PC-9 (cell line): ENCODE measurements at regions not wholly inside any gene's neighbourhood (a gene's known extent, or its start where the extent isn't known, plus 50 kb on each side); places are given as distances from the start of the nearest gene placed in this dataset.

Experiments used
- BruUV-seq: library from RNA; stranded (reverse); fragments of 400-500 nt; replicated peaks from 2 replicates; lab custom pipeline; 2021; lab: Mats Ljungman, UMichigan
- CTCF ChIA-PET: fragments of 300-600 bp; sonication (Branson Sonifier 250); formaldehyde crosslinking; loops from one replicate; lab custom pipeline; 2022; ENCODE audit warnings: antibody characterized with exemption; lab: Charles Lee
- POLR2A ChIA-PET: fragments of 300-600 bp; sonication (Branson Sonifier 250); formaldehyde crosslinking; loops from one replicate; lab custom pipeline; 2022; ENCODE audit warnings: antibody characterized with exemption; ENCODE audit not compliant: unreplicated experiment; lab: Charles Lee
- DNase-seq, 2 experiments: peaks; one replicate each; pipeline versions ENCODE4 v3.0.0 to v3.0.0-alpha.2; 2015 to 2022; ENCODE audit warnings: mixed read lengths in 1 of 2
- H2AFZ ChIP-seq: fragments of 200-600 bp; sonication (generic); 2 replicates; pipeline ENCODE4 v1.8.1; 2017; ENCODE audit warnings: antibody characterized with exemption
- H3F3A ChIP-seq: fragments of 200-600 bp; sonication (generic); 2 replicates; pipeline ENCODE4 v1.8.1; 2017; ENCODE audit warnings: antibody characterized with exemption, mild to moderate bottlenecking, low read depth; ENCODE audit not compliant: insufficient read depth
- H3K27ac ChIP-seq: fragments of 200-600 bp; sonication (generic); 2 replicates; pipeline ENCODE4 v1.6.1; 2016; ENCODE audit warnings: mixed run types
- H3K27me3 ChIP-seq: fragments of 200-600 bp; sonication (generic); 2 replicates; pipeline ENCODE4 v1.6.1; 2016; ENCODE audit warnings: low read depth, mixed run types; ENCODE audit not compliant: insufficient read depth
- H3K36me3 ChIP-seq: fragments of 200-600 bp; sonication (generic); 2 replicates; pipeline ENCODE4 v1.6.1; 2016; ENCODE audit warnings: low read depth, mixed run types
- H3K4me1 ChIP-seq: fragments of 200-600 bp; sonication (generic); replicated peaks from 2 replicates; pipeline ENCODE4 v1.6.1; 2016; ENCODE audit warnings: mixed run types; ENCODE audit not compliant: insufficient read depth
- H3K4me2 ChIP-seq: fragments of 200-600 bp; sonication (generic); 2 replicates; pipeline ENCODE4 v1.6.1; 2017; ENCODE audit warnings: mixed run types
- H3K4me3 ChIP-seq: fragments of 200-600 bp; sonication (generic); 2 replicates; pipeline ENCODE4 v1.6.1; 2016; ENCODE audit warnings: mixed run types
- H3K79me2 ChIP-seq: fragments of 200-600 bp; sonication (generic); 2 replicates; pipeline ENCODE4 v1.6.1; 2017; ENCODE audit warnings: low read depth, mixed run types
- H3K9me2 ChIP-seq: fragments of 200-600 bp; sonication (generic); 2 replicates; pipeline ENCODE4 v1.8.1; 2017; ENCODE audit warnings: mild to moderate bottlenecking; ENCODE audit not compliant: insufficient read depth
- H3K9me3 ChIP-seq: fragments of 200-600 bp; sonication (generic); 2 replicates; pipeline ENCODE4 v1.8.1; 2016; ENCODE audit warnings: low read depth; ENCODE audit not compliant: insufficient read depth
- H4K20me1 ChIP-seq: fragments of 200-600 bp; sonication (generic); 2 replicates; pipeline ENCODE4 v1.8.1; 2017; ENCODE audit not compliant: insufficient read depth
- EZH2 ChIP-seq: fragments of 200-600 bp; sonication (generic); IDR thresholded peaks from 2 replicates; pipeline ENCODE4 v1.8.0; 2017; ENCODE audit warnings: antibody characterized with exemption, low read depth
- intact Hi-C: fragments of 100-400 bp; cut with micrococcal nuclease; formaldehyde crosslinking; loops from one replicate; pipeline ENCODE4 v1.10.0; 2022; ENCODE audit not compliant: unreplicated experiment
- TF ChIP-seq, protein P1 (sequence below): fragments of 200-600 bp; sonication (generic); conservative IDR thresholded peaks from 2 replicates; pipeline ENCODE4 v1.6.1; 2017; ENCODE audit warnings: mixed run types, antibody characterized with exemption, mild to moderate bottlenecking, moderate library complexity

DNA sequence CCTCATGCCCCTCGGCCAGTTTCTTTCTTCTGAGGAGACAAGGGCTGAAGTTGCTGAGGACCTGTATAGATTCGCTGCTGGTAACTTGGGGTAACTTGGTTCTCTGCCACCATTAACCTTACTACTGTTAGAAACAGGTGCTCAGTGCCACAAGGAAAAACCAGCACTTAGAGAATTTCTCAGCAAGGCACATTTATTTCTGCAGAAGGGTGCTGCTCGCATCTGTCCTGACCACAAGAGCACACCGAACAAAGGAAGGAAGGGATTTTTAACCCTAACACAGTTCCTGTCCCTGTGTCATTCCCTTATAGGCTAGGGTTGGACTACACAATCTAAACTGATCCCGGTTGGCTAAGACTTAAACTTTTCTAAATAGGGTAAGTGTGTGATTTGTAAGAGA lies 154.1 kb downstream of the SOCS6 start:
- H3K27ac ChIP-seq = no peak overlapping the region
- no peaks in the 10 kb centered on the region for H3K4me1 ChIP-seq
- H3K4me2 ChIP-seq = no peak overlapping the region
- H2AFZ ChIP-seq = no peak overlapping the region
- H4K20me1 ChIP-seq = no peaks in the 10 kb centered on the region
- intact Hi-C loops = no loop called here
- H3K27me3 ChIP-seq = no peaks in the 10 kb centered on the region
- no peaks in the 10 kb centered on the region for H3F3A ChIP-seq
- no TSS peak for BruUV-seq
- POLR2A ChIA-PET = no interaction called here
- no peaks in the 10 kb centered on the region for H3K9me2 ChIP-seq
- no peaks in the 10 kb centered on the region for H3K36me3 ChIP-seq
- no peaks in the 10 kb centered on the region for H3K79me2 ChIP-seq
- peaks cover 19% of the 10 kb centered on the region for H3K9me3 ChIP-seq
- TF ChIP-seq EZH2 = no peak
- TF ChIP-seq, protein P1, sequence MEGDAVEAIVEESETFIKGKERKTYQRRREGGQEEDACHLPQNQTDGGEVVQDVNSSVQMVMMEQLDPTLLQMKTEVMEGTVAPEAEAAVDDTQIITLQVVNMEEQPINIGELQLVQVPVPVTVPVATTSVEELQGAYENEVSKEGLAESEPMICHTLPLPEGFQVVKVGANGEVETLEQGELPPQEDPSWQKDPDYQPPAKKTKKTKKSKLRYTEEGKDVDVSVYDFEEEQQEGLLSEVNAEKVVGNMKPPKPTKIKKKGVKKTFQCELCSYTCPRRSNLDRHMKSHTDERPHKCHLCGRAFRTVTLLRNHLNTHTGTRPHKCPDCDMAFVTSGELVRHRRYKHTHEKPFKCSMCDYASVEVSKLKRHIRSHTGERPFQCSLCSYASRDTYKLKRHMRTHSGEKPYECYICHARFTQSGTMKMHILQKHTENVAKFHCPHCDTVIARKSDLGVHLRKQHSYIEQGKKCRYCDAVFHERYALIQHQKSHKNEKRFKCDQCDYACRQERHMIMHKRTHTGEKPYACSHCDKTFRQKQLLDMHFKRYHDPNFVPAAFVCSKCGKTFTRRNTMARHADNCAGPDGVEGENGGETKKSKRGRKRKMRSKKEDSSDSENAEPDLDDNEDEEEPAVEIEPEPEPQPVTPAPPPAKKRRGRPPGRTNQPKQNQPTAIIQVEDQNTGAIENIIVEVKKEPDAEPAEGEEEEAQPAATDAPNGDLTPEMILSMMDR = no peak
- no peak for DNase-seq
- no peak overlapping the region for H3K4me3 ChIP-seq
- CTCF ChIA-PET = no interaction called here

DNA sequence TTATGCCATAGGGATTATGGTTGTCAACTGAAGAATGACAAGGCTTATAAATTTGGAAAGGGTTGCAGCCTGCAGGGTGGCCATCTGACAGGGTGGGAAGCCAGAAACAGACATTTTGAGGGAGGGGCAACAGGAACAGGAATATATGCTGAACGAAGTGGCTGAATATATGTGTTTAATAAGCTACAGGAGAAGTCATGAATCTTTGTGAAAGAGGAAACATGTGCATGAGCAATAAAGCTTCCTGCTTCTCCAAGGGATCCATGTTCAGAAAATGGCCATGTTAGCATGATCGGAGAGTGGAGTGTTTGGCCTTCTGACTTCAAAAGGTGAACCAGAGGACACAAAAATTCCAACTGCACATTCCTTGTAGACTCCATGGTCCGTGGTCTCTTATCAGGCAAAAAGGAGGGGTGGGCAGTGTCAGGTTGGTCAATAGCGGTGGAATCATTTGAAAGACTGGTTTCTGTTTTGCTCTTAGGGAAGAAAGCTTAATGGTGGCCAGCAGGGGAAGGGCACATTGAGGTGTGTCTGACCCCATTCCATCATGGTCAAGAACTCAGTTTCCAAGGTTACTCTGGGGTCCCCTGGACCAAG lies 144.1 kb downstream of the SOCS6 start:
- H3K27me3 ChIP-seq = no peaks in the 10 kb centered on the region
- POLR2A ChIA-PET = no interaction called here
- no peaks in the 10 kb centered on the region for H3K36me3 ChIP-seq
- no peak overlapping the region for H3K27ac ChIP-seq
- TF ChIP-seq, protein P1 = no peak
- no peak for TF ChIP-seq EZH2
- no TSS peak for BruUV-seq
- H2AFZ ChIP-seq = no peak overlapping the region
- no peak for DNase-seq
- peaks cover 11% of the 10 kb centered on the region; the same call in 1 of the 2 replicates for H3F3A ChIP-seq
- no peak overlapping the region for H3K4me3 ChIP-seq
- no peak overlapping the region for H3K4me2 ChIP-seq
- CTCF ChIA-PET = interaction anchor here (0.5 to 1.5 kb wide), 5 partner anchors 9 to 237 kb away, joined by 3 to 12 read pairs (median 4); no protein-coding TSS in a partner anchor
- peaks cover 20% of the 10 kb centered on the region for H3K4me1 ChIP-seq
- no peaks in the 10 kb centered on the region for H4K20me1 ChIP-seq
- H3K9me2 ChIP-seq = no peaks in the 10 kb centered on the region
- intact Hi-C loops = loop anchor here (5.0 kb wide), 2 partner anchors 141 to 251 kb away; no protein-coding TSS in a partner anchor
- H3K9me3 ChIP-seq = no peaks in the 10 kb centered on the region
- H3K79me2 ChIP-seq = no peaks in the 10 kb centered on the region

DNA sequence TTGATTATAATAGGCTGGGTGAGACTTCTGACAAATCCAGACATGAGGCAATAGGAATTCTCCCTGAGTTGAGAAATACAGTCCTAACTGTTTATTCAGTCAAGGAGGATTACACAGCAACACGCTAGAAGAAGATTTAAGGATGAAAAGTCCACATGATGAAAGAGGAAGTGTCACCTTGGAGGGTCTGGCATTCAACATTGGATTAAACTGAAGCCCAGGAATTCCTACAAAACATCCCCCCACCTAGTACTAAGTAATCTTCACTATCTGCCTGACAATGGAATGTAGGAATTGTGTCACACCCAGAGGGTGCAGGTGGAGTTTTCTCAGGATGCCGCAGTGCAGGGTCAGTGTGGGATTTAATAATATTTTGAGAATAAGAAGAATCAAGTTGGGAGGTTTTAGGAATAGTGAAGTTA lies 142.4 kb downstream of the SOCS6 start:
- ChIA-PET POLR2A (no interaction called here), CTCF (no interaction called here)
- H4K20me1 ChIP-seq = no peaks in the 10 kb centered on the region
- peaks cover 11% of the 10 kb centered on the region; the same call in 1 of the 2 replicates for H3F3A ChIP-seq
- no TSS peak for BruUV-seq
- DNase-seq = peak in 1 of 2 experiments; percentile 61
- TF ChIP-seq, protein P1 = no peak
- TF ChIP-seq EZH2 = no peak
- H3K4me1 ChIP-seq = peaks cover 20% of the 10 kb centered on the region
- intact Hi-C loops = loop anchor here (1.0 to 5.0 kb wide), 3 partner anchors 9 to 249 kb away; no protein-coding TSS in a partner anchor
- peak overlapping the region; percentile 39 for H3K27ac ChIP-seq
- H3K79me2 ChIP-seq = no peaks in the 10 kb centered on the region
- 0 out of 2 replicates have a peak, but pooled peaks cover 3% of the 10 kb centered on the region for H3K9me3 ChIP-seq
- H3K27me3 ChIP-seq = no peaks in the 10 kb centered on the region
- no peaks in the 10 kb centered on the region for H3K36me3 ChIP-seq
- H3K9me2 ChIP-seq = no peaks in the 10 kb centered on the region
- H3K4me3 ChIP-seq = no peak overlapping the region
- peak overlapping the region; percentile 31 for H3K4me2 ChIP-seq
- no peak overlapping the region for H2AFZ ChIP-seq
